ENCODE measurements at regions not wholly inside any gene's neighbourhood (a gene's known extent, or its start where the extent isn't known, plus 50 kb on each side); places are given as distances from the start of the nearest gene placed in this dataset.

- DNase-seq (ENCODE audit: low spot score) (no peak), ATAC-seq (no peak)
- Mint-ChIP-seq H3K36me3 (0 out of 2 replicates have a peak, but pooled peaks cover 4% of the 10 kb centered on the region), H3K9me3 (peaks cover 17% of the 10 kb centered on the region), H3K4me3 (no peak overlapping the region), H3K27me3 (ENCODE audit: low read depth) (no peaks in the 10 kb centered on the region; the same call in 1 of the 2 replicates), H3K27ac (no peak overlapping the region), H3K4me1 (no peaks in the 10 kb centered on the region)
- ChIA-PET POLR2A (no interaction called here), CTCF (interaction anchor here (1.8 kb wide), 1 partner anchor 105 kb away, joined by 7 read pairs; no protein-coding TSS in a partner anchor)
- TF ChIP-seq NR1H2 (CRISPR knock-in tag; IDR thresholded peaks at IDR 0.05) (no peak), TEAD4 (CRISPR knock-in tag; IDR thresholded peaks at IDR 0.05) (no peak), SMAD3 (CRISPR knock-in tag; IDR thresholded peaks at IDR 0.05; ENCODE audit: borderline replicate concordance) (no peak), ZNF425 (CRISPR knock-in tag; conservative IDR thresholded peaks at IDR 0.05) (no peak), ZNF219 (CRISPR knock-in tag; IDR thresholded peaks at IDR 0.05; ENCODE audit: borderline replicate concordance) (no peak), ZNF532 (CRISPR knock-in tag; IDR thresholded peaks at IDR 0.05; ENCODE audit: borderline replicate concordance) (no peak), NFYB (CRISPR knock-in tag; conservative IDR thresholded peaks at IDR 0.05; ENCODE audit: low read depth) (no peak)
These were observed 193.4 kb downstream of the CDC5L start for GRCh38 chr6:44580901-44581300.

- ChIA-PET CTCF (no interaction called here), POLR2A (no interaction called here)
- DNase-seq (ENCODE audit: low spot score) (no peak), ATAC-seq (no peak)
- 0 out of 2 replicates have a peak, but pooled peaks cover 4% of the 10 kb centered on the region for H3K36me3 Mint-ChIP-seq
- H3K4me3 Mint-ChIP-seq = no peak overlapping the region
- H3K4me1 Mint-ChIP-seq = no peaks in the 10 kb centered on the region
- H3K27ac Mint-ChIP-seq = no peak overlapping the region
- H3K27me3 Mint-ChIP-seq (ENCODE audit: low read depth) = no peaks in the 10 kb centered on the region; the same call in 1 of the 2 replicates
- H3K9me3 Mint-ChIP-seq = peaks cover 24% of the 10 kb centered on the region
- TF ChIP-seq ARID4B (CRISPR knock-in tag; IDR thresholded peaks at IDR 0.05; ENCODE audit: borderline replicate concordance) = no peak
- no peak for TF ChIP-seq ZNF317 (CRISPR knock-in tag; IDR thresholded peaks at IDR 0.05; ENCODE audit: borderline replicate concordance, low read depth)
- TF ChIP-seq KAT7 (CRISPR knock-in tag; IDR thresholded peaks at IDR 0.05; ENCODE audit: borderline replicate concordance) = no peak
- TF ChIP-seq JUN (CRISPR knock-in tag; IDR thresholded peaks at IDR 0.05) = no peak
- no peak for TF ChIP-seq ZNF532 (CRISPR knock-in tag; IDR thresholded peaks at IDR 0.05; ENCODE audit: borderline replicate concordance)
- TF ChIP-seq E2F4 (CRISPR knock-in tag; IDR thresholded peaks at IDR 0.05; ENCODE audit: borderline replicate concordance, low read depth) = no peak
- no peak for TF ChIP-seq STAT6 (CRISPR knock-in tag; conservative IDR thresholded peaks at IDR 0.05; ENCODE audit: low read depth)
- no peak for TF ChIP-seq ATF1 (CRISPR knock-in tag; IDR thresholded peaks at IDR 0.05)
These were observed 195.4 kb downstream of the CDC5L start for GRCh38 chr6:44582930-44583329.
